Esophagus muscularis mucosa (tissue), 3 donors: ENCODE measurements at regions not wholly inside any gene's neighbourhood (a gene's known extent, or its start where the extent isn't known, plus 50 kb on each side); places are given as distances from the start of the nearest gene placed in this dataset.

Source experiments
- CTCF ChIP-seq, 3 experiments: fragments of 200-600 bp in 2 of 3; fragments of 450-650 bp in 1 of 3; sonication (generic) in 2 of 3; IDR thresholded peaks; one replicate each; pipeline ENCODE4 v1.5.1; 2017 to 2019; ENCODE audit warnings: antibody characterized with exemption in 3 of 3, mild to moderate bottlenecking in 2 of 3, moderate library complexity in 1 of 3
- EP300 ChIP-seq: sonication (generic); formaldehyde crosslinking; IDR thresholded peaks from one replicate; pipeline ENCODE4 v1.6.1; 2017; ENCODE audit warnings: antibody characterized with exemption

GRCh38 chr15:57902155-57902554 lies 163.4 kb downstream of the ALDH1A2 start:
- TF ChIP-seq CTCF (IDR thresholded peaks at IDR 0.05) (no peak), EP300 (no peak)
